Right ventricle myocardium inferior (tissue), 1 donor: ENCODE measurements at regions not wholly inside any gene's neighbourhood (a gene's known extent, or its start where the extent isn't known, plus 50 kb on each side); places are given as distances from the start of the nearest gene placed in this dataset.
"Not testable (repeated sequence)": the region's sequence is repeated elsewhere in the genome, so short reads cannot be mapped to it uniquely, and the experiment has no call there.

Source experiments
- ATAC-seq: fragments of 200-7000 bp; cut with Tn5 transposase; one replicate; pipeline ENCODE4 v1.9.1; 2020; ENCODE audit warnings: mild to moderate bottlenecking, moderate library complexity
- DNase-seq: peaks from one replicate; pipeline ENCODE4 v3.0.0; 2021; ENCODE audit errors: missing footprints
- intact Hi-C: fragments of 100-400 bp; cut with DNase I; formaldehyde crosslinking; loops from one replicate; pipeline ENCODE4 v1.11.0; 2022
- donor health status: DM: no; HTN: yes; CAD: no; lungs with severe emphysema.

DNA sequence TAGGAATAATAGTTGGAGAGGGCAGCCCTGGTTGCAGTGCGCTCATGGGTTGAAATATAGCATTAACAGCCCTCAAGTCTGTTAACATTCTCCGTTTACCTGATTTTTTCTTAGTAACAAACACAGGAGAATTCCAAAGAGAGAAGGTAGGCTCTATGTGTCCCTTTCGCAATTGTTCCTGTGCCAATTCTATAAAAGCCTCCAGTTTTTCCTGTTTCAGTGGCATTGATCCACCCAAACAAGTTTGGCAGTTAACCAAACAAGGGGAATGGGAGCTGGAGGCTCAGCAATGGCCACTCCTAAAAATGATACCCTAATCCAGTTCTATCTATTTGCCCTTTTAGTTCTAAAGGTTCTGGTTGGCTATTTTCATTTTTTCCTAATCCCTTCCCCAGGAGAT, 151.6 kb downstream of the ZNF486 start:
- ATAC-seq: no peak
- intact Hi-C loops: no loop called here
- no peak for DNase-seq

GRCh38 chr19:20315543-20315942, 148.5 kb downstream of the ZNF486 start:
- intact Hi-C loops: no loop called here
- DNase-seq (no peak), ATAC-seq (no peak)

GRCh38 chr19:20313894-20314293, 146.9 kb downstream of the ZNF486 start:
- ATAC-seq (no peak), DNase-seq (no peak)
- intact Hi-C loops: no loop called here

DNA sequence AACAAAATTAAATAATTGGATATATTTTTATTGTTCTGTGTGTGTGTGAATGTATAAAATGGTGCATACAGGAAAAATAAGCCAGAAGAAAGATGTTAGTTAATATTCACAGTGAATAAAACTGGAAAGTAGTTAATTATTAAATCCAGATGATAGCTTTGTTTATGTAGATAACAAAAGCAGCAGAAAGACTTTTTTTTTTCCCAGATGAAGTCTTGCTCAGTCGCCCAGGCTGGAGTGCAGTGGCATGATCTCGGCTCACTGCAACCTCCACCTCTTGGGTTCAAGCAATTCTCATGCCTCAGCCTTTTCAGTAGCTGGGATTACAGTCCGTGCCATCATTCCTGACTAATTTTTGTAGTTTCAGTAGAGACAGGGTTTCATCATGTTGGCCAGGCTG, 140.1 kb downstream of the ZNF486 start:
- DNase-seq (no peak), ATAC-seq (no peak)
- intact Hi-C loops: no loop called here

DNA sequence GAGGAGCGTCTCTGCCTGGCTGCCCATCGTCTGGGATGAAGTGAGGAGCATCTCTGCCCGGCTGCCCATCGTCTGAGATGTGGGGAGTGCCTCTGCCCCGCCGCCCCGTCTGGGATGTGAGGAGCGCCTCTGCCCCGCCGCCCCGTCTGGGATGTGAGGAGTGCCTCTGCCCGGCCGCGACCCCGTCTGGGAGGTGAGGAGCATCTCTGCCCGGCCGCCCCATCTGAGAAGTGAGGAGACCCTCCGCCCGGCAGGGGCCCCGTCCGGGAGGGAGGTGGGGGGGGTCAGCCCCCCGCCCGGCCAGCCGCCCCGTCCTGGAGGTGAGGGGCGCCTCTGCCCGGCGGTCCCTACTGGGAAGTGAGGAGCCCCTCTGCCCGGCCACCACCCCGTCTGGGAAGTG, 129.3 kb downstream of the ZNF486 start:
- DNase-seq, intact Hi-C loops, ATAC-seq: not testable (repeated sequence)

GRCh38 chr19:20294181-20294580, 127.2 kb downstream of the ZNF486 start:
- no peak for DNase-seq
- ATAC-seq: no peak
- intact Hi-C loops: no loop called here

- DNase-seq, ATAC-seq, intact Hi-C loops: not testable (repeated sequence)
Observed at GRCh38 chr19:20292520-20292919, 125.5 kb downstream of the ZNF486 start.

DNA sequence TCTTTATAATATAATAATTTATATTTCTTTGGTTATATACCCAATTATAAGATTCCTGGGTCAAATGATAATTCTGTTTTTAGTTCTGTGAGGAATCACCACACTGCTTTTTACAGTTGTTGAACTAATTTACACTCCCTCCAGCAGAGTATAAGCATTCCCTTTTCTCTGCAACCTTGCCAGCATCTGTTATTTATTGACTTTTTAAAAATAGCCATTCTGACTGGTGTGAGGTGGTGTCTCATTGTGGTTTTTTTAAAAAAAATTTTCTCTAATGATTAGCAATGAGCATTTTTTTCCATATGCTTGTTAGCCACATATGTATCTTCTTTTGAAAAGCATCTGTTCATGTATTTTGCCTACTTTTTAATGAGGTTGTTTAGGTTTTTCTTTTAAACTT, 122.2 kb downstream of the ZNF486 start:
- ATAC-seq: no peak
- DNase-seq: no peak
- intact Hi-C loops: no loop called here

DNA sequence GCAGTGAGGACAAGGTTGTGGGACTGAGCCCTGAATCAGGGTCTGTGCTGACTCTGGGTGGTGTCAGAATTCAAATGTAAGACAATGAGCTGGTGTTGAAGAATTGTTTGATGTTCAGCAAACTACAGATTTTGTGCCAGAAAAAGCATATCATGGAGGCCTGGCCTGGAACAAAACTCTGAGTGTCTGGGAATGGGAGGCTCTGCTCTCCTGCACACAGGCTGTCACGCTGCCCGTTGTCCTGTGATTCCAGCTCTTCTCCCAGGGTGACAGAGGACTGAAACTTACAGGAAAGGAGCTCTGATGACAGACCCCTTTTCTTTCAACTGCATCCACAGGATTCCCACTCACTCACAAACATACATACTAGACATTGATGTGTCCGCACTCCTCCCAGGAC, 120.1 kb downstream of the ZNF486 start:
- no peak for DNase-seq
- no peak for ATAC-seq
- intact Hi-C loops: no loop called here

- DNase-seq, intact Hi-C loops, ATAC-seq: not testable (repeated sequence)
Observed at GRCh38 chr19:20285876-20286275, 118.9 kb downstream of the ZNF486 start.

GRCh38 chr19:20279516-20279915, 112.5 kb downstream of the ZNF486 start:
- DNase-seq (no peak), ATAC-seq (no peak)
- intact Hi-C loops: no loop called here

DNA sequence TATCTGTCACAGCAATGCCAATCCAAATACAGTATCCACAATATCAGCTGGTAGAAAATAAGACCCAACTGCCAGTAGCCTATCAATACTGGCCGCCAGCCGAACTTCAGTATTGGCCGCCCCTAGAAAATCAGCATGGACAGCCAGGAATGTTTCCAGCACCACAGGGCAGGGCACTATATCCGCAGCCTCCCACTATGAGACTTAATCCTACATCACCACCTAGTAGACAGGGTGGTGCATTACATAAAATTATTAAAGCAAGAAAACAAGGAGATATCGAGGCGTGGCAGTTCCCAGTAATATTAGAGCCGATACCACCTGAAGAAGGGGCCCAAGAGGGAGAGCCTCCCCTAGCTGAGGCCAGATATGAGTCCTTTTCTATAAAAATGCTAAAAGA, 111.3 kb downstream of the ZNF486 start:
- intact Hi-C loops: no loop called here
- ATAC-seq: no peak
- no peak for DNase-seq

GRCh38 chr19:20276732-20277082, 109.7 kb downstream of the ZNF486 start:
- ATAC-seq, DNase-seq, intact Hi-C loops: not testable (repeated sequence)

- intact Hi-C loops: no loop called here
- no peak for DNase-seq
- no peak for ATAC-seq
Observed at GRCh38 chr19:20276011-20276731, 109.2 kb downstream of the ZNF486 start.

- intact Hi-C loops: no loop called here
- ATAC-seq (no peak), DNase-seq (no peak)
Observed at GRCh38 chr19:20273951-20274570, 107.0 kb downstream of the ZNF486 start.

DNA sequence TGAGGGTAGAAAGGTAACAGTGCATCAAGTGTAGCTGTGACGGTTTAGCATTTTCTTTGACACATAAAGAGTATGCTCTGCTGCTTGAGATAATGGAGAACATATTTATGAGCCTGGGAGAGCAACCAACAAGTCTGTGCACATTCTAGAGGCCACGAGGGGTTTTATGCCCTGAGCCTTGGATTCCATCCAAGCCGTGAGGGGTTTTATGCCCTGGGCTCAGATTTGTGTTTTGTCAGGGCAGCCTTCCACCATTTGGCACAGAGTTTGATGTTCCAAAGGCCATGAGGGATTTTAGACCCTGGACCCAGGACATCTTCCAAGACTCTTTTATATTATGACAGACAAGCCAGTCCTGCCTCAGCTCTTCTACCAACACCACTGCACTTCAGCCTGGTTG, 106.4 kb downstream of the ZNF486 start:
- intact Hi-C loops: no loop called here
- ATAC-seq: no peak
- DNase-seq: no peak

DNA sequence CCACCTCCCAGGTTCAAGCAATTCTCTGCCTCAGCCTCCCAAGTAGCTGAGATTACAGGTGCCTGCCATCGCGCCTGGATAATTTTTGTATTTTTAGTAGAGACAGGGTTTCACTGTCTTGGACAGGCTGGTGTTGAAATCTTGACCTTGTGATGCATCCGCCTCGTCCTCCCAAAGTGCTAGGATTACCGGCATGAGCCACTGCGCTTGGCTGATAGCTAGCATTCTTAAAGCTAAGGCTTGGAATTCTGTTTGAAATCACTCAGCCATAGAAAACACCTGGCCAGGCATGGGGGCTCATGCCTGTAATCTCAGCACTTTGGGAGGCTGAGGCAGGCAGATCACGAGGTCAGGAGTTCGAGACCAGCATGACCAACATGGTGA, 105.6 kb downstream of the ZNF486 start:
- ATAC-seq, DNase-seq, intact Hi-C loops: not testable (repeated sequence)

DNA sequence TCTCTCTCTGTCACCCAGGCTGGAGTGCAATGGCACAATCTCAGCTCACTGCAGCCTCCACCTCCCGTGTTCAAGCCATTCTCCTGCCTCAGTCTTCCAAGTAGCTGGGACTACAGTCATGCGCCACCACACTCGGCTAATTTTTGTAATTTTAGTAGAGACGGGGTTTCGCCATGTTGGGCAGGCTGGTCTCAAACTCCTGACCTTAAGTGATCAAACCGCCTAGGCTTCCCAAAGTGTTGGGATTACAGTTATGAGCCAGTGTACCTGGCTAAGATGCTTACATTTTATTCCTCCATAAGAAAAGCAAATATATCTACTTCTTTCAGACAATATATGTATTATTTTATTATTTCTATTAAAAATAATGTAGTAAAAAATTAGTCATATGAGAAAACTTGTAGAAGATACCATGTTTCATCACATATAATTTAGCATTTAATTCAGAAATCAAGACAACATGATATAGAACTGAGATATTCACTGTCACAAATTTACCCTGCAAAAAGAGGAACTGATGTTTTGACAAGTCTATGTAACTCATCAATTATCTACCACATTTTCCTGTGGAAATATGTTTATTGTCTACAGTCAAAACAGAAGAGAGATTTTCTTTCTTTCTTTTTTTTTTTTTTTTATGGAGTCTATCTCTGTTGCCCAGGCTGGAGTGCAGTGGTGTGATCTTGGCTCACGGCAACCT, 105.1 kb downstream of the ZNF486 start:
- intact Hi-C loops, ATAC-seq, DNase-seq: not testable (repeated sequence)

- intact Hi-C loops: no loop called here
- no peak for DNase-seq
- ATAC-seq: no peak
Observed at GRCh38 chr19:20271215-20271926, 104.4 kb downstream of the ZNF486 start.
